Mesothelial cell of epicardium (in vitro differentiated cells): ENCODE measurements at regions not wholly inside any gene's neighbourhood (a gene's known extent, or its start where the extent isn't known, plus 50 kb on each side); places are given as distances from the start of the nearest gene placed in this dataset.

Experiments used
- DNase-seq, 2 experiments: peaks; one replicate each; pipeline ENCODE4 v3.0.0; 2021; ENCODE audit warnings: low spot score in 2 of 2; ENCODE audit not compliant: unreplicated experiment in 2 of 2
- H3K27ac Mint-ChIP-seq: 2 replicates; pipeline ENCODE4 v1.8.0; 2021; ENCODE audit warnings: mixed read lengths
- H3K27me3 Mint-ChIP-seq: 2 replicates; pipeline ENCODE4 v1.8.0; 2021; ENCODE audit warnings: low read depth, mixed read lengths
- H3K36me3 Mint-ChIP-seq: 2 replicates; pipeline ENCODE4 v1.8.0; 2021; ENCODE audit warnings: mixed read lengths
- H3K4me1 Mint-ChIP-seq: 2 replicates; pipeline ENCODE4 v1.8.0; 2021; ENCODE audit warnings: mixed read lengths
- H3K4me3 Mint-ChIP-seq: 2 replicates; pipeline ENCODE4 v1.8.0; 2021; ENCODE audit warnings: mild to moderate bottlenecking, moderate library complexity, mixed read lengths
- H3K9me3 Mint-ChIP-seq: 2 replicates; pipeline ENCODE4 v1.8.0; 2021; ENCODE audit warnings: mixed read lengths
- TF ChIP-seq, protein P1 (sequence below): fragments of 200-600 bp; sonication (generic); IDR thresholded peaks from one replicate; pipeline ENCODE4 v1.5.0; 2021; ENCODE audit warnings: antibody characterized with exemption; ENCODE audit not compliant: unreplicated experiment

DNA sequence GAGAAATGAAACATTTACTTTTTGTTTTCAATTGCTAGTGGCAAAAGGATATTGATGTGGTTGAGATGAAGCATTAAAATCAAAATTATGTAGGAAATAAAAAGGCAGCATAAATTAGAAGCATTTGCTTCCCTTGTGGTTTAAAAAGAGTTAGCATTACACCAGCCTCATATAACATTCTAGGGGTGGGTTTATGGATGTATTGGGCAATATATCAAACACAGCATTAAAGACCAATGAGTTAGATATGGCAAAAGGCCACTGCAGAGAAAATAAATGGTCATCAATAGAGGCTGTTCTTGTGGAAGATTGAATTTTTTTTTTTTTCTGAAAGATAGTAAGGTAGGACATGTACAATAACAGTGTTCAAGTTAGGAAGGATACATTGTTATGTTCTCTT is 473.0 kb downstream of the TLR4 start:
- no peak overlapping the region for H3K27ac Mint-ChIP-seq

DNA sequence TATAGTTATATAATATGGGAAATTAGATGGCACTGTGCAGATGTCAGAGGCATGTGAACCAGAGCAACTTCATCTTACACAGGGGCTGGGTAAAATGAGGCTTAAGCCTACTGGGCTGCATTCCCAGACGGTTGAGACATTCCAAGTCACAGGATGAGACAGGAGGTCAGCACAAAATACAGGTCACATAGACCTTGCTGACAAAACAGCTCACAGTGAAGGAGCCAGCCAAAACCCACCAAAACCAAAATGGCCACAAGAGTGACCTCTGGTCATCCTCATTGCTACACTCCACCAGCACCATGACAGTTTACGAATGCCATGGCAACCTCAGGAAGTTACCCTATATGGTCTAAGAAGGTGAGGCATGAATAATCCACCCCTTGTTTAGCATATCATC is 479.4 kb downstream of the TLR4 start:
- TF ChIP-seq, protein P1, sequence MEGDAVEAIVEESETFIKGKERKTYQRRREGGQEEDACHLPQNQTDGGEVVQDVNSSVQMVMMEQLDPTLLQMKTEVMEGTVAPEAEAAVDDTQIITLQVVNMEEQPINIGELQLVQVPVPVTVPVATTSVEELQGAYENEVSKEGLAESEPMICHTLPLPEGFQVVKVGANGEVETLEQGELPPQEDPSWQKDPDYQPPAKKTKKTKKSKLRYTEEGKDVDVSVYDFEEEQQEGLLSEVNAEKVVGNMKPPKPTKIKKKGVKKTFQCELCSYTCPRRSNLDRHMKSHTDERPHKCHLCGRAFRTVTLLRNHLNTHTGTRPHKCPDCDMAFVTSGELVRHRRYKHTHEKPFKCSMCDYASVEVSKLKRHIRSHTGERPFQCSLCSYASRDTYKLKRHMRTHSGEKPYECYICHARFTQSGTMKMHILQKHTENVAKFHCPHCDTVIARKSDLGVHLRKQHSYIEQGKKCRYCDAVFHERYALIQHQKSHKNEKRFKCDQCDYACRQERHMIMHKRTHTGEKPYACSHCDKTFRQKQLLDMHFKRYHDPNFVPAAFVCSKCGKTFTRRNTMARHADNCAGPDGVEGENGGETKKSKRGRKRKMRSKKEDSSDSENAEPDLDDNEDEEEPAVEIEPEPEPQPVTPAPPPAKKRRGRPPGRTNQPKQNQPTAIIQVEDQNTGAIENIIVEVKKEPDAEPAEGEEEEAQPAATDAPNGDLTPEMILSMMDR = no peak
- no peak for DNase-seq
- Mint-ChIP-seq H3K27me3 (peaks cover 5% of the 10 kb centered on the region), H3K36me3 (no peaks in the 10 kb centered on the region), H3K4me3 (no peak overlapping the region), H3K27ac (no peak overlapping the region), H3K9me3 (no peaks in the 10 kb centered on the region), H3K4me1 (no peaks in the 10 kb centered on the region)

More for the DNA sequence above, 473.0 kb downstream of the TLR4 start:
- no peaks in the 10 kb centered on the region for H3K4me1 Mint-ChIP-seq
- H3K27me3 Mint-ChIP-seq = peaks cover 2% of the 10 kb centered on the region
- TF ChIP-seq, protein P1 = no peak
- H3K36me3 Mint-ChIP-seq = no peaks in the 10 kb centered on the region
- no peak for DNase-seq
- H3K4me3 Mint-ChIP-seq = no peak overlapping the region
- H3K9me3 Mint-ChIP-seq = no peaks in the 10 kb centered on the region

DNA sequence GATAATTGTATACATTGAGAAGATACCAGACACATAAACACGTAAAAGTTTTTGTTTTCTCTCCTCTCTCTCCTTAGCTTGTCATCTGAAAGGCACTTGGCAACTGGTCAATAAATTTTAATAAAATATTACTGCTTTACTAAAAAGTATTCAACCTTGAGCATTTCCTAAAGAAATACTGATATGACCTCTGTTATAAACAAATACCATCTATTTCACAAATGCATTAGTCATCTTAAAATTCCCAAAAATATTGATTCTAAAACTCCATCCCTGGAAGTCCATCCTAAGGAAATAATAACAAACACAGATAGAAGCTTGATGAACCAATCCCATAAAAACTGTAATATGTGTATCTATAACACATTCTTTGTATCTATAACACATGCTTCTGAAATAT is 483.2 kb downstream of the TLR4 start:
- Mint-ChIP-seq H3K36me3 (no peaks in the 10 kb centered on the region), H3K27ac (no peak overlapping the region), H3K9me3 (no peaks in the 10 kb centered on the region), H3K4me1 (no peaks in the 10 kb centered on the region), H3K27me3 (peaks cover 3% of the 10 kb centered on the region), H3K4me3 (no peak overlapping the region)
- TF ChIP-seq, protein P1 = no peak
- DNase-seq = no peak

DNA sequence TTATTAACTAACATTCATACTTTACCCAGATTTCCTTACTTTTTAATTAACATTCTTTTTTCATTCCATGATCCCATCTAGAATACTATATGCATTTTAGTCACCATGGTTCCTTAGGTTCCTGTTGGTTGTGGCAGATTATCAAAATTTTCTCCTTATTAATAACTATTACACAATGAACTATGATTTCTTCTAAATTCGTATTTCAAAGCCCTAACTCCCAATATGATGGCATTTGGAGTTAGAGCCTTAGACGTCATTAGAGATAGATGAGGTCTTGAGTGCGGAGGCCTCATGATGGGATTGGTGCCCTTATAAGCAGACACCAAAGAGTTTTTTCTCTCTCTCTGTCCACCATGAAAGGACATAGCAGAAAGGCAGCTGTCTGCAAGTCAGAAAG is 485.4 kb downstream of the TLR4 start:
- Mint-ChIP-seq H3K27me3 (peaks cover 1% of the 10 kb centered on the region), H3K9me3 (peaks cover 7% of the 10 kb centered on the region), H3K27ac (no peak overlapping the region), H3K4me1 (no peaks in the 10 kb centered on the region), H3K36me3 (no peaks in the 10 kb centered on the region), H3K4me3 (no peak overlapping the region)
- no peak for DNase-seq
- TF ChIP-seq, protein P1 = no peak

DNA sequence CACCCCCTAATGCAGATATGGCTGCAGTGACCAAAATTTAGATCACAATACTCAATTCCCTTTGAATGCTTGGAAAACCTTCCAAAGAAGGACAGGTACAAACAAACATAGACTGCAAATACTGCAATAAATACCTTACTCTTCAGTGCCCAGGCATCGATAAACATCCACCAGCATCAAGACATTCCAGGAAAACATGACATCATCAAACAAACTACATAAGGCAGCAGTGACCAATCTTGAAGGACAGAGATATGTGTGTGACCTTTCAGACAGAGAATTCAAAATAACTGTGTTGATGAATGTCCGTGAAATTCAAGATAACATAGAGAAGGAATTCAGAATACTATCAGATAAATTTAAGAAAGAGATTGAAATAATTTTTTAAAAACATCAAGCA is 488.6 kb downstream of the TLR4 start:
- H3K36me3 Mint-ChIP-seq = no peaks in the 10 kb centered on the region
- no peak for DNase-seq
- peaks cover 16% of the 10 kb centered on the region for H3K9me3 Mint-ChIP-seq
- H3K27me3 Mint-ChIP-seq = no peaks in the 10 kb centered on the region
- no peak overlapping the region for H3K4me3 Mint-ChIP-seq
- H3K4me1 Mint-ChIP-seq = no peaks in the 10 kb centered on the region
- TF ChIP-seq, protein P1 = no peak
- no peak overlapping the region for H3K27ac Mint-ChIP-seq

DNA sequence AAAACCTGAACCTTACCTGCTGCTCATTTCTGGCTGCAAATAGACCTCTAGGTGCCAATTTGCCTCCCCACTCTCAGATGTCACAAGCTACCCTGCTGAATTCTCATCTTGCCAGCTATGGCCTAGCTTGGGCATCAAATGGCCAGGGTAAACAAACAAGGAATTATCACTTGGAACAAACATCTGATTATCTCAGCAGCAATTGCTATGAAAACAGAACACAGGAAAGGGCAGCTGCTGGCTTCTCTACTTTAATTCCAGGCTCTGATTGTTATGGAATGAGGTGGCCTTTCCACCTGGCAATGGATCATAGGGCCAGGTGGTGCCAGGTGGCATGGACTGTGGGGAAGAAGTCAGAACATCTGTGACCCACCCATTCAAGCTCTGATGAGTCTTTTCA is 505.1 kb downstream of the TLR4 start:
- peaks cover 7% of the 10 kb centered on the region for H3K9me3 Mint-ChIP-seq
- H3K27me3 Mint-ChIP-seq = peaks cover 54% of the 10 kb centered on the region
- TF ChIP-seq, protein P1 = no peak
- peaks cover 12% of the 10 kb centered on the region for H3K4me1 Mint-ChIP-seq
- no peak overlapping the region for H3K27ac Mint-ChIP-seq
- H3K36me3 Mint-ChIP-seq = no peaks in the 10 kb centered on the region
- H3K4me3 Mint-ChIP-seq = no peak overlapping the region
- DNase-seq = no peak
